ENCODE measurements at regions not wholly inside any gene's neighbourhood (a gene's known extent, or its start where the extent isn't known, plus 50 kb on each side); places are given as distances from the start of the nearest gene placed in this dataset.

- intact Hi-C loops (cut with DNase I, micrococcal nuclease), result no loop called here
- H3K36me3 ChIP-seq (ENCODE audit: low read depth), result no peaks in the 10 kb centered on the region
- no peak for TF ChIP-seq CTCF (IDR thresholded peaks at IDR 0.05)
These were observed 255.7 kb upstream of the ATP5MC3 start for GRCh38 chr2:175437167-175437566.

GRCh38 chr2:175436076-175436475 lies 254.6 kb upstream of the ATP5MC3 start:
- no peak for DNase-seq
- H3K4me3 ChIP-seq, result no peak overlapping the region
- intact Hi-C loops (cut with DNase I, micrococcal nuclease), result no loop called here
- no peaks in the 10 kb centered on the region for H3K9me3 ChIP-seq
- no peak for ATAC-seq
- H3K36me3 ChIP-seq (ENCODE audit: low read depth), result no peaks in the 10 kb centered on the region
- no peak for TF ChIP-seq CTCF (IDR thresholded peaks at IDR 0.05)
- no peaks in the 10 kb centered on the region for H3K4me1 ChIP-seq (ENCODE audit: low read depth)

More at GRCh38 chr2:175437167-175437566, 255.7 kb upstream of the ATP5MC3 start:
- Histone ChIP-seq H3K4me1 (ENCODE audit: low read depth) (no peaks in the 10 kb centered on the region), H3K9me3 (no peaks in the 10 kb centered on the region), H3K4me3 (no peak overlapping the region)
- ATAC-seq (no peak), DNase-seq (no peak)

GRCh38 chr2:175435012-175435411 lies 253.5 kb upstream of the ATP5MC3 start:
- H3K9me3 ChIP-seq, result no peaks in the 10 kb centered on the region
- no peak overlapping the region for H3K4me3 ChIP-seq
- H3K36me3 ChIP-seq (ENCODE audit: low read depth), result no peaks in the 10 kb centered on the region
- no peaks in the 10 kb centered on the region for H3K4me1 ChIP-seq (ENCODE audit: low read depth)
- no peak for ATAC-seq
- intact Hi-C loops (cut with DNase I, micrococcal nuclease), result no loop called here
- DNase-seq, result no peak
- no peak for TF ChIP-seq CTCF (IDR thresholded peaks at IDR 0.05)

GRCh38 chr2:175432793-175433192 lies 251.3 kb upstream of the ATP5MC3 start:
- no peak for DNase-seq
- intact Hi-C loops (cut with DNase I, micrococcal nuclease), result no loop called here

GRCh38 chr2:175432021-175432420 lies 250.5 kb upstream of the ATP5MC3 start:
- no peaks in the 10 kb centered on the region for H3K36me3 ChIP-seq (ENCODE audit: low read depth)
- H3K4me3 ChIP-seq, result no peak overlapping the region
- intact Hi-C loops (cut with DNase I, micrococcal nuclease), result no loop called here
- DNase-seq, result no peak
- TF ChIP-seq CTCF (IDR thresholded peaks at IDR 0.05), result no peak
- no peaks in the 10 kb centered on the region for H3K4me1 ChIP-seq (ENCODE audit: low read depth)
- no peak for ATAC-seq
- H3K9me3 ChIP-seq, result peaks cover 11% of the 10 kb centered on the region

More at GRCh38 chr2:175432793-175433192, 251.3 kb upstream of the ATP5MC3 start:
- peaks cover 11% of the 10 kb centered on the region for H3K9me3 ChIP-seq
- no peak for ATAC-seq
- TF ChIP-seq CTCF (IDR thresholded peaks at IDR 0.05), result no peak
- no peaks in the 10 kb centered on the region for H3K4me1 ChIP-seq (ENCODE audit: low read depth)
- no peaks in the 10 kb centered on the region for H3K36me3 ChIP-seq (ENCODE audit: low read depth)
- no peak overlapping the region for H3K4me3 ChIP-seq

Measured in mucosa of descending colon (tissue), 3 donors.